Natural killer cell (primary cell): ENCODE measurements at regions not wholly inside any gene's neighbourhood (a gene's known extent, or its start where the extent isn't known, plus 50 kb on each side); places are given as distances from the start of the nearest gene placed in this dataset.

Source experiments
- ATAC-seq, 3 donors: fragments of 150-1000 bp in 2 of 3; fragments of 200-7000 bp in 1 of 3; cut with Tn5 transposase; 1 replicate in 1 of 3; 2 replicates in 2 of 3; pipeline ENCODE4 v1.10.0; 2021; ENCODE audit warnings: mild to moderate bottlenecking in 2 of 3, moderate library complexity in 2 of 3
- DNase-seq, 2 donors: peaks; one replicate each; pipeline versions ENCODE4 v3.0.0 to v3.0.0-alpha.2; 2013 to 2021; ENCODE audit warnings: mixed read lengths in 1 of 2
- H3K27ac ChIP-seq: one replicate; pipeline ENCODE4 v1.5.1; 2013; ENCODE audit warnings: mild to moderate bottlenecking, low read length
- H3K27me3 ChIP-seq: one replicate; pipeline ENCODE4 v1.6.1; 2013; ENCODE audit warnings: low read length; ENCODE audit not compliant: control insufficient read depth, insufficient read depth
- H3K36me3 ChIP-seq: one replicate; pipeline ENCODE4 v1.6.1; 2013; ENCODE audit warnings: low read length; ENCODE audit not compliant: control insufficient read depth, insufficient read depth
- H3K4me1 ChIP-seq: one replicate; pipeline ENCODE4 v1.6.1; 2013; ENCODE audit warnings: low read length; ENCODE audit not compliant: control insufficient read depth, insufficient read depth
- H3K4me3 ChIP-seq: one replicate; pipeline ENCODE4 v1.5.1; 2013; ENCODE audit warnings: low read length
- H3K9me3 ChIP-seq: one replicate; pipeline ENCODE4 v1.6.1; 2013; ENCODE audit warnings: low read length; ENCODE audit not compliant: control insufficient read depth, insufficient read depth
- H3K27ac Mint-ChIP-seq, 2 donors: one replicate each; pipeline ENCODE4 v1.8.0; 2022; ENCODE audit warnings: mild to moderate bottlenecking in 2 of 2, mixed read lengths in 2 of 2, moderate library complexity in 1 of 2
- H3K27me3 Mint-ChIP-seq, 2 donors: one replicate each; pipeline ENCODE4 v1.8.0; 2022; ENCODE audit warnings: low read depth in 2 of 2, mixed read lengths in 2 of 2
- H3K36me3 Mint-ChIP-seq: one replicate; pipeline ENCODE4 v1.8.0; 2022; ENCODE audit warnings: mixed read lengths
- H3K4me1 Mint-ChIP-seq, 2 donors: one replicate each; pipeline ENCODE4 v1.8.0; 2022; ENCODE audit warnings: mixed read lengths in 2 of 2
- H3K4me3 Mint-ChIP-seq: one replicate; pipeline ENCODE4 v1.8.0; 2022; ENCODE audit warnings: mild to moderate bottlenecking, moderate library complexity, mixed read lengths
- H3K9me3 Mint-ChIP-seq, 2 donors: one replicate each; pipeline ENCODE4 v1.8.0; 2022; ENCODE audit warnings: mixed read lengths in 2 of 2
- WGBS: methylation state at CpG from one replicate; pipeline ENCODE4 v1.1.7; 2013; ENCODE audit warnings: missing lambda C conversion rate; ENCODE audit not compliant: insufficient coverage; 5-methylcytosine and 5-hydroxymethylcytosine counted together
- intact Hi-C: fragments of 100-400 bp; cut with micrococcal nuclease; formaldehyde crosslinking; loops from one replicate; pipeline ENCODE4 v1.14.2; 2022
- TF ChIP-seq, protein P1 (sequence below): fragments of 200-600 bp; IDR thresholded peaks from one replicate; pipeline ENCODE4 v1.8.0; 2022; ENCODE audit warnings: antibody characterized with exemption

DNA sequence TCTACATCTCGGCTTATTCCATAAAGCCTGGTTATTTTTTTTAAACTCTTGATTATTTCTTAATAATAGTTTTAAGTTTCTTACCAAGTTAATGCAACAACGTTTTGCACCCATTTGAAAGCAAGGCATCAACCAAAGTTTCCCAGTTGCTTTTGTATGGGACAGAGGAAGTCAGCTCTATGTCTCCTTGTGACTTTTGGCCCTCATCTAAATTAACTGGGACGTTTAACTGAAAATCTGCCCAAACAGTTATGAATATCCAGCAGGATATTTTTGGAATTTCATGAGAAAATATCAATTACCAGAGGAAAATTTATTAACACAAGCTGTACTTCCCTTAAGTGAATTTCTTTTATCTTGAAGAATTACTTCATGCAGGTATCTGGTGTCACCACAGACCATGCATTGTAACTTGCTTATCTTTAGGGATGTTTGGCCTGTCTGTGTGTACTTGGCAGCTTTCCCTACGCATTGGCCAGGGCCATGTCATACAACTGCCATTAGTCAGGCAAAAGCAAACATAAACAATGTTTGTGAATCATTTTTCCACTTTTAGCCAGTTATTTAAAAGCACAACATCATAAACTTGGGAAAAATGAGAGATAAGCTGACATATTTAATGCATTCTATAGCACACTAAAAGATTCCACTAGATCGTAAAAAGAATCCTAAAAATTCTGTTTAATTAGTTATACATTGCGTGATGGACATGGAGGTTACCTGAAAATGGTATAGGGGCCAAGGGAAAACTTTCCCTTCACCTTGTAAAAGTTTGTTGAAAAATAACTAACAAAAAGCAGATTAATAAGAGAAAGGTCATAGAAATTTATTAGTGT is 101.4 kb upstream of the PDE5A start:
- Histone ChIP-seq H3K9me3 (no peaks in the 10 kb centered on the region), H3K27ac (no peak overlapping the region), H3K4me1 (no peaks in the 10 kb centered on the region), H3K4me3 (no peak overlapping the region), H3K27me3 (no peaks in the 10 kb centered on the region), H3K36me3 (no peaks in the 10 kb centered on the region)
- DNase-seq (no peak), ATAC-seq (no peak)
- peaks cover 0 to 10% of the 10 kb centered on the region in 2 donors for H3K9me3 Mint-ChIP-seq
- H3K27ac Mint-ChIP-seq, result no peak overlapping the region
- intact Hi-C loops, result no loop called here
- TF ChIP-seq, protein P1, sequence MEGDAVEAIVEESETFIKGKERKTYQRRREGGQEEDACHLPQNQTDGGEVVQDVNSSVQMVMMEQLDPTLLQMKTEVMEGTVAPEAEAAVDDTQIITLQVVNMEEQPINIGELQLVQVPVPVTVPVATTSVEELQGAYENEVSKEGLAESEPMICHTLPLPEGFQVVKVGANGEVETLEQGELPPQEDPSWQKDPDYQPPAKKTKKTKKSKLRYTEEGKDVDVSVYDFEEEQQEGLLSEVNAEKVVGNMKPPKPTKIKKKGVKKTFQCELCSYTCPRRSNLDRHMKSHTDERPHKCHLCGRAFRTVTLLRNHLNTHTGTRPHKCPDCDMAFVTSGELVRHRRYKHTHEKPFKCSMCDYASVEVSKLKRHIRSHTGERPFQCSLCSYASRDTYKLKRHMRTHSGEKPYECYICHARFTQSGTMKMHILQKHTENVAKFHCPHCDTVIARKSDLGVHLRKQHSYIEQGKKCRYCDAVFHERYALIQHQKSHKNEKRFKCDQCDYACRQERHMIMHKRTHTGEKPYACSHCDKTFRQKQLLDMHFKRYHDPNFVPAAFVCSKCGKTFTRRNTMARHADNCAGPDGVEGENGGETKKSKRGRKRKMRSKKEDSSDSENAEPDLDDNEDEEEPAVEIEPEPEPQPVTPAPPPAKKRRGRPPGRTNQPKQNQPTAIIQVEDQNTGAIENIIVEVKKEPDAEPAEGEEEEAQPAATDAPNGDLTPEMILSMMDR, result no peak
- H3K36me3 Mint-ChIP-seq, result no peaks in the 10 kb centered on the region
- no peaks in the 10 kb centered on the region for H3K4me1 Mint-ChIP-seq
- no peaks in the 10 kb centered on the region for H3K27me3 Mint-ChIP-seq
- 61% methylated on average over 3 of the region's 6 CpGs for WGBS
- H3K4me3 Mint-ChIP-seq, result no peak overlapping the region

DNA sequence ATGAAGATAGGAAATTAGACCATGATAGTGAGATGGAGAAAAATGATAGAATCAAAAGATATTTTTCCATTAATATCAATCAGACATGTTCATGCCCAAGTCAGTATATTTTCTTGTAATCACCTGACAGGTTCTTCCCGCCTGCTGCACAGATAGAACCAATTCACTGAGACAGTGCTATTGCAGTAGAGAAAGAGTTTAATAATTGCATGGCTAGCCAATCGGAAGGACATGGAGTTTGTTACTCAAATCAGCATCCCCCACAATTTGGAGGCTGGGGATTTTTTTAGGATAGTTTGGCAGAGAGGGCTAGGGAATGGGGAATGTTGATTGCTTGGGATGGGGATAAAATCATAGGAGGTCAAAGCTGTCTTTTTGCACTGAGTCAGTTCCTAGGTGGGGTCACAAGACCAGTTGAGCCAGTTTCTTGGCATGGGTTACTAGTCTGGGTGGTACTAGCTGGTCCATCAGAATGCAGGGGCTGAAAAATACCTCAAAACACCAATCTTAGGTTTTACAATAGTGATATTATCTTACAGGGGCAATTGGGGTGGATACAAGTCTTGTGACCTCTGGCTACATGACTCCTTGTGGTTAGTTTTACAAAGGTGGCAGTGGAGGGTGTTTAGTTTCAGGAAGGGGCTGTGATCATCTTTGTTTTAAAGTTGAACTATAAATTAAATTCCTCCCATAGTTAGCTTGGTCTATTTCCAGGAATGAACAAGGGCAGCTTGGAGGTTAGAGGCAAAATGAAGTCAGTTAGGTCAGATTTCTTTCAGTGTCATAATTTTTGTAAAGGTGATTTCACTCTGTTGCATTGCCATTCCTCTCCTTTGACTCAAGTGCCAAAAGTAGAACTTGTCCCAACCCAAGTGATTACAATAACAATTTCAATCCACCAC is 100.3 kb upstream of the PDE5A start:
- intact Hi-C loops, result no loop called here

DNA sequence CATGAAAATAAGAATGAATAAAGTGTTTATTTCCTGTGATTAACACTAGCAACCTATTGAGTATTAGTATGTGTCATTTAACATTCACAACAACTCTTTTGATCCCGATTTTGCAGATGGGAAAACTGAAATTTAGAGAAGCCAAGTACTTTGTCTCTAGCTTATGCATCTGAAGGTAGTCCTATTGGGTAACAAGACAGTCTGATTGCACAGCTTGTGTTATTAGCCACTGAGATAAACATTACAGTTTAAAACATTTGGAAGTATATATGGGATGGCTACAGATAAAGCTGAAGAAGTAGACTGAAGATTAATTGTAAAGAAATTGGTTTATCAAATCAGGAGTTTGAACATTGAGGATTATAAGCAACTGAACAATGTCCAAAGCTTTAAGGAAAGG is 99.6 kb upstream of the PDE5A start:
- H3K9me3 Mint-ChIP-seq, result peaks cover 0 to 8% of the 10 kb centered on the region in 2 donors
- WGBS, result 86% methylated on average over 1 of the region's 1 CpG
- no peaks in the 10 kb centered on the region for H3K27me3 Mint-ChIP-seq
- no peak for ATAC-seq
- TF ChIP-seq, protein P1, result no peak
- H3K4me1 ChIP-seq, result no peaks in the 10 kb centered on the region
- no peak overlapping the region for H3K27ac Mint-ChIP-seq
- H3K4me3 ChIP-seq, result no peak overlapping the region
- no peak overlapping the region for H3K27ac ChIP-seq
- no peaks in the 10 kb centered on the region for H3K27me3 ChIP-seq
- H3K4me1 Mint-ChIP-seq, result no peaks in the 10 kb centered on the region
- H3K36me3 ChIP-seq, result no peaks in the 10 kb centered on the region
- intact Hi-C loops, result no loop called here
- H3K9me3 ChIP-seq, result no peaks in the 10 kb centered on the region
- H3K36me3 Mint-ChIP-seq, result no peaks in the 10 kb centered on the region
- no peak overlapping the region for H3K4me3 Mint-ChIP-seq
- DNase-seq, result no peak

More for the DNA sequence above, 100.3 kb upstream of the PDE5A start:
- no peaks in the 10 kb centered on the region for H3K27me3 ChIP-seq
- Mint-ChIP-seq H3K36me3 (no peaks in the 10 kb centered on the region), H3K27me3 (no peaks in the 10 kb centered on the region), H3K27ac (no peak overlapping the region), H3K9me3 (peaks cover 0 to 10% of the 10 kb centered on the region in 2 donors), H3K4me1 (no peaks in the 10 kb centered on the region), H3K4me3 (no peak overlapping the region)
- WGBS, result 93% methylated on average over 2 of the region's 2 CpGs
- ATAC-seq (no peak), DNase-seq (no peak)
- TF ChIP-seq, protein P1, result no peak
- H3K4me1 ChIP-seq, result no peaks in the 10 kb centered on the region
- H3K9me3 ChIP-seq, result no peaks in the 10 kb centered on the region
- H3K36me3 ChIP-seq, result no peaks in the 10 kb centered on the region
- H3K4me3 ChIP-seq, result no peak overlapping the region
- H3K27ac ChIP-seq, result no peak overlapping the region
